AG04450 (cell line): ENCODE measurements at regions not wholly inside any gene's neighbourhood (a gene's known extent, or its start where the extent isn't known, plus 50 kb on each side); places are given as distances from the start of the nearest gene placed in this dataset.
"Not testable (repeated sequence)": the region's sequence is repeated elsewhere in the genome, so short reads cannot be mapped to it uniquely, and the experiment has no call there.

ENCODE experiments used
- CTCF ChIA-PET: fragments of 300-600, 350-600 bp; formaldehyde crosslinking; extraction: SDS; loops from one replicate; lab custom pipeline; 2022; ENCODE audit warnings: antibody characterized with exemption, inconsistent platforms; lab: Charles Lee
- POLR2A ChIA-PET: fragments of 350-600 bp; formaldehyde crosslinking; extraction: SDS; loops from one replicate; lab custom pipeline; 2021; ENCODE audit warnings: antibody characterized with exemption, inconsistent platforms; lab: Yijun Ruan, JAX
- DNase-seq: peaks from one replicate; pipeline ENCODE4 v3.0.0-alpha.2; 2011; ENCODE audit warnings: low read depth, low spot score
- H3K27ac ChIP-seq: one replicate; pipeline ENCODE4 v1.5.1; 2012; ENCODE audit warnings: low read depth, low read length, control low read depth
- H3K27me3 ChIP-seq: one replicate; pipeline ENCODE4 v1.6.0; 2012; ENCODE audit warnings: low read length; ENCODE audit not compliant: control insufficient read depth, insufficient read depth
- H3K4me3 ChIP-seq: 2 replicates; pipeline ENCODE4 v1.5.1; 2011; ENCODE audit warnings: mild to moderate bottlenecking, low read depth, low read length, control low read depth
- H3K9me3 ChIP-seq: 2 replicates; pipeline ENCODE4 v1.5.1; 2012; ENCODE audit warnings: low read length; ENCODE audit not compliant: control insufficient read depth, insufficient read depth
- CTCF ChIP-seq: IDR thresholded peaks from 2 replicates; pipeline ENCODE4 v1.5.1; 2011; ENCODE audit warnings: low read depth, low read length, control low read depth, inconsistent platforms

GRCh38 chr11:87722756-87723565 lies 452.3 kb downstream of the RAB38 start:
- DNase-seq, result no peak
- POLR2A ChIA-PET, result no interaction called here
- TF ChIP-seq CTCF, result peak; percentile 68
- Histone ChIP-seq H3K27ac (no peak overlapping the region), H3K27me3 (no peaks in the 10 kb centered on the region), H3K4me3 (no peak overlapping the region), H3K9me3 (no peaks in the 10 kb centered on the region)
- CTCF ChIA-PET, result interaction anchor here (0.6 to 1.5 kb wide), 12 partner anchors 8 to 829 kb away, joined by 3 to 7 read pairs (median 3); no protein-coding TSS in a partner anchor

- no peak overlapping the region for H3K27ac ChIP-seq
- ChIA-PET CTCF (interaction anchor here (0.5 to 0.7 kb wide), 2 partner anchors 367 to 621 kb away, joined by 3 read pairs; no protein-coding TSS in a partner anchor), POLR2A (no interaction called here)
- DNase-seq, result no peak
- H3K27me3 ChIP-seq, result no peaks in the 10 kb centered on the region
- no peak overlapping the region for H3K4me3 ChIP-seq
- no peak for TF ChIP-seq CTCF
- no peaks in the 10 kb centered on the region for H3K9me3 ChIP-seq
These were observed 455.7 kb downstream of the RAB38 start for GRCh38 chr11:87719326-87720073.

DNA sequence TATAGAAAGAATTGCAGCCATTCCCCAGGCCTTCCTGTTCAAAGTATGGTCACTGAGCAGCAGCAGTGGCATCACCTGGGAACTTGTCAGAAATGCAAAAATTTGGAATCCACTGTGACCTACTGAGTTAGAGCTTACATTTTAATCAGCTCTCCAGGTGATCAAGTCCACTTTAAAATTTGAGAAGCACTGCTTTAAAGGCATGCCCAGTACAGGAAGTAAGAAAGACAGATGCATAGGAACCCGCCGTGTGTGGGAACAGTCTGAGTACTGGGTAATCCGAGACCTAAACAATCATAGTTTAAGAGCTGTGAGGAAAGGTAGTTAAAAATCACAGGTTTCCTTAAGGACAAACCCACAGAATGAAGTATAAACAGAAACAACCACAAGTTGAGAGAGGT lies 462.4 kb downstream of the RAB38 start:
- Histone ChIP-seq H3K9me3 (no peaks in the 10 kb centered on the region), H3K27me3 (no peaks in the 10 kb centered on the region), H3K27ac (no peak overlapping the region), H3K4me3 (no peak overlapping the region)
- no peak for DNase-seq
- TF ChIP-seq CTCF, result no peak
- ChIA-PET CTCF (interaction anchor here (1.0 kb wide), 1 partner anchor 10 kb away, joined by 5 read pairs; no protein-coding TSS in a partner anchor), POLR2A (no interaction called here)

DNA sequence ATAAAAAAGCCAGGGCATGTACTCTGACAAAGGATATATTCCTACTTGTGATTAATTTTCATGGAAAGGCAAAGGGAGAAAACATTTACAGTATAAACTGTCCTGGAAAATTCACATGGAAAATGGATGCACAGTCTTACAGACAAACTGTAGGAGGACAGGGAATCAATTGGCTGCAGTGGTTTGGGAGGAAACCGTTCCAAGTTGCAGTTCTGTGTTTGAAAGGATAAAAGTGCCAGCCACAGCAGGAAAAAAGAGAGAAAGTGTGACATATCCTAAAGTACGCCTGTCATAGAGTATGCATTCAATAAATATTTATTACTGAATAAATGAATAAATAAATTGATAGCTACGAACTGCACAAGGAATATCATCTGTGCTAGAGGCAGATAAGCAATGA lies 462.9 kb downstream of the RAB38 start:
- no peaks in the 10 kb centered on the region for H3K27me3 ChIP-seq
- TF ChIP-seq CTCF, result no peak
- H3K9me3 ChIP-seq, result no peaks in the 10 kb centered on the region

GRCh38 chr11:87703589-87703988 lies 471.7 kb downstream of the RAB38 start:
- H3K4me3 ChIP-seq, CTCF ChIA-PET, POLR2A ChIA-PET, H3K27me3 ChIP-seq, DNase-seq, H3K9me3 ChIP-seq, H3K27ac ChIP-seq: not testable (repeated sequence)

More for the DNA sequence above, 462.9 kb downstream of the RAB38 start:
- ChIA-PET CTCF (interaction anchor here (1.0 kb wide), 1 partner anchor 10 kb away, joined by 5 read pairs; no protein-coding TSS in a partner anchor), POLR2A (no interaction called here)
- DNase-seq, result no peak
- no peak overlapping the region for H3K4me3 ChIP-seq
- H3K27ac ChIP-seq, result no peak overlapping the region
